Transverse colon (tissue), 4 donors: ENCODE measurements at regions not wholly inside any gene's neighbourhood (a gene's known extent, or its start where the extent isn't known, plus 50 kb on each side); places are given as distances from the start of the nearest gene placed in this dataset.

Experiments
- POLR2A ChIP-seq: fragments of 450-650 bp; IDR thresholded peaks from one replicate; pipeline ENCODE4 v1.6.1; 2016; ENCODE audit warnings: antibody characterized with exemption, mild to moderate bottlenecking, moderate library complexity
- POLR2AphosphoS5 ChIP-seq, 3 donors: sonication (generic); formaldehyde crosslinking; IDR thresholded peaks; one replicate each; pipeline ENCODE4 v1.6.1; 2016; ENCODE audit warnings: antibody characterized with exemption in 3 of 3
- TF ChIP-seq, protein P1 (sequence below), 5 experiments: fragments of 200-600 bp in 3 of 5; fragments of 450-650 bp in 2 of 5; sonication (generic) in 3 of 5; IDR thresholded peaks; 1 replicate in 2 of 5; 2 replicates in 3 of 5; pipeline ENCODE4 v1.5.1; 2016 to 2017; ENCODE audit warnings: antibody characterized with exemption in 5 of 5, inconsistent platforms in 3 of 5, mild to moderate bottlenecking in 2 of 5, moderate library complexity in 1 of 5

DNA sequence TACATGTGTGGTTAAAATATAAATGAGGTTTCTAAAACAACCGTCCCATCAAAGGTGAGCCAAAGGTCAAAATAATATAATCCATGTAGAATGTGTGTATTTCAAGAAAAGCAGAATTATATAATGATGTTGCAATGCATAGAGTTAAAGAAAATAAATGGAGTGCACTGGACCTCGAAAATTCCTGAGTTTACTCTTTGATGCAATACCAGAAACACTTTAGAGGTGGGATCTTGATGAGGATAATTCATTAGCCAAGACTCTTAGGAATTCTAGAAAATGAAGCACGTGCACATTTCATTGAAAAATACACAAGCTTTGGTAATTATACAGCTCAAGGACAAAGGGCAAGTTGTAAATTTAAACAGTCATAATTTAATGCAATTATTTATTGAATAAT lies 508.9 kb upstream of the ARGLU1 start:
- TF ChIP-seq, protein P1, sequence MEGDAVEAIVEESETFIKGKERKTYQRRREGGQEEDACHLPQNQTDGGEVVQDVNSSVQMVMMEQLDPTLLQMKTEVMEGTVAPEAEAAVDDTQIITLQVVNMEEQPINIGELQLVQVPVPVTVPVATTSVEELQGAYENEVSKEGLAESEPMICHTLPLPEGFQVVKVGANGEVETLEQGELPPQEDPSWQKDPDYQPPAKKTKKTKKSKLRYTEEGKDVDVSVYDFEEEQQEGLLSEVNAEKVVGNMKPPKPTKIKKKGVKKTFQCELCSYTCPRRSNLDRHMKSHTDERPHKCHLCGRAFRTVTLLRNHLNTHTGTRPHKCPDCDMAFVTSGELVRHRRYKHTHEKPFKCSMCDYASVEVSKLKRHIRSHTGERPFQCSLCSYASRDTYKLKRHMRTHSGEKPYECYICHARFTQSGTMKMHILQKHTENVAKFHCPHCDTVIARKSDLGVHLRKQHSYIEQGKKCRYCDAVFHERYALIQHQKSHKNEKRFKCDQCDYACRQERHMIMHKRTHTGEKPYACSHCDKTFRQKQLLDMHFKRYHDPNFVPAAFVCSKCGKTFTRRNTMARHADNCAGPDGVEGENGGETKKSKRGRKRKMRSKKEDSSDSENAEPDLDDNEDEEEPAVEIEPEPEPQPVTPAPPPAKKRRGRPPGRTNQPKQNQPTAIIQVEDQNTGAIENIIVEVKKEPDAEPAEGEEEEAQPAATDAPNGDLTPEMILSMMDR (IDR thresholded peaks at IDR 0.05) = no peak
- no peak for TF ChIP-seq POLR2A
- no peak for TF ChIP-seq POLR2AphosphoS5 (IDR thresholded peaks at IDR 0.05)
